Transverse colon (tissue), 4 donors: ENCODE measurements at regions not wholly inside any gene's neighbourhood (a gene's known extent, or its start where the extent isn't known, plus 50 kb on each side); places are given as distances from the start of the nearest gene placed in this dataset.

ENCODE experiments used
- DNase-seq: peaks from one replicate; pipeline ENCODE4 v3.0.0-alpha.2; 2019
- H3K27ac ChIP-seq, 4 donors: fragments of 200-600 bp; sonication (generic); 2 replicates each; pipeline ENCODE4 v1.5.1; 2016 to 2018; ENCODE audit warnings: inconsistent platforms in 4 of 4
- H3K27me3 ChIP-seq: fragments of 200-600 bp; sonication (generic); 2 replicates; pipeline ENCODE4 v1.5.1; 2017; ENCODE audit warnings: inconsistent platforms
- H3K36me3 ChIP-seq, 4 donors: fragments of 200-600 bp; sonication (generic); 2 replicates each; pipeline ENCODE4 v1.5.1; 2017 to 2019; ENCODE audit warnings: inconsistent platforms in 4 of 4
- H3K4me1 ChIP-seq, 4 donors: fragments of 200-600 bp; sonication (generic); 2 replicates each; pipeline ENCODE4 v1.5.1; 2017 to 2020; ENCODE audit warnings: inconsistent platforms in 4 of 4
- H3K4me3 ChIP-seq, 4 donors: fragments of 200-600 bp; sonication (generic); 1 replicate in 1 of 4; 2 replicates in 3 of 4; pipeline versions ENCODE4 v1.5.1 to v1.6.1; 2017 to 2019; ENCODE audit warnings: inconsistent platforms in 4 of 4
- H3K9me3 ChIP-seq, 2 donors: fragments of 200-600 bp; sonication (generic); 2 replicates each; pipeline ENCODE4 v1.5.1; 2017 to 2019; ENCODE audit warnings: inconsistent platforms in 2 of 2
- CTCF ChIP-seq, 5 experiments: fragments of 200-600 bp in 3 of 5; fragments of 450-650 bp in 2 of 5; sonication (generic) in 3 of 5; IDR thresholded peaks; 1 replicate in 2 of 5; 2 replicates in 3 of 5; pipeline ENCODE4 v1.5.1; 2016 to 2017; ENCODE audit warnings: antibody characterized with exemption in 5 of 5, inconsistent platforms in 3 of 5, mild to moderate bottlenecking in 2 of 5, moderate library complexity in 1 of 5
- EP300 ChIP-seq: sonication (generic); formaldehyde crosslinking; IDR thresholded peaks from one replicate; pipeline ENCODE4 v1.6.1; 2017; ENCODE audit warnings: antibody characterized with exemption, low read depth
- POLR2A ChIP-seq: fragments of 450-650 bp; IDR thresholded peaks from one replicate; pipeline ENCODE4 v1.6.1; 2016; ENCODE audit warnings: antibody characterized with exemption, mild to moderate bottlenecking, moderate library complexity
- POLR2AphosphoS5 ChIP-seq, 3 donors: sonication (generic); formaldehyde crosslinking; IDR thresholded peaks; one replicate each; pipeline ENCODE4 v1.6.1; 2016; ENCODE audit warnings: antibody characterized with exemption in 3 of 3
- WGBS, 2 donors: methylation state at CpG; one replicate each; pipeline ENCODE4 v1.1.5; 2018; ENCODE audit warnings: low coverage in 1 of 2; 5-methylcytosine and 5-hydroxymethylcytosine counted together
- in situ Hi-C, 4 donors: fragments of 200-750 bp; cut with MboI; loops; one replicate each; pipeline versions ENCODE4 v1.15.0 to v1.15.1; 2017; ENCODE audit warnings: low sequenced_read_pairs in 3 of 4, low pct_ligation_motif_present in 1 of 4, low pct_unique_long_range_greater_than_20kb in 1 of 4
- intact Hi-C: fragments of 100-400 bp; cut with DNase I; formaldehyde crosslinking; loops from one replicate; pipeline ENCODE4 v1.15.1; 2023; ENCODE audit warnings: low total_unique reads

DNA sequence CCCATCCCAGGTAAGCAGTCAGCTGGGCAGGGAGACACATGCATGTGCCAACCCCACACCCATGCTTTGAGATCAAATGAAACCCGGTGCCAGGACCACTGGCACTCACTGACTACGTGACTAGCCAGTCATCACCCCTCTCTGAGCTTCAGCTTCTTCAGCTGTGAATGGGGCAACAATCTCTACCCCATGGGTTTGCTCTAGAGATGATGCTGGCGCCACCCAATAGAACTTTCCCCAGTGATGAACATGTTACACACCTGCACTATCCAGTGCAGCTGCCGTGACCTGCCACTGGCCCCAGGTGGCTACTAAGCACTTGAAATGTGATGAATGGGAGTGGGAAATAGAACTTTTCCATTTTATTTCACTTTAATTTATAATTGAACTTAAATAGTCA is 70.3 kb downstream of the PITPNM2 start:
- TF ChIP-seq CTCF (IDR thresholded peaks at IDR 0.05) = no peak
- no peak for TF ChIP-seq POLR2A
- TF ChIP-seq POLR2AphosphoS5 (IDR thresholded peaks at IDR 0.05) = no peak
- no peak for TF ChIP-seq EP300
- DNase-seq = no peak
- H3K27ac ChIP-seq = no peak overlapping the region
- no peaks in the 10 kb centered on the region for H3K9me3 ChIP-seq
- no peaks in the 10 kb centered on the region for H3K27me3 ChIP-seq
- H3K36me3 ChIP-seq = no peaks in the 10 kb centered on the region
- WGBS, 2 donors = 90% methylated on average over 2 to 4 of the region's 4 CpGs
- intact Hi-C loops (no loop called here), in situ Hi-C loops (no loop called here)
- H3K4me3 ChIP-seq = no peak overlapping the region
- peaks cover 17 to 26% (median 19%) of the 10 kb centered on the region in 4 donors for H3K4me1 ChIP-seq

- Histone ChIP-seq H3K36me3 (no peaks in the 10 kb centered on the region), H3K27me3 (no peaks in the 10 kb centered on the region), H3K9me3 (no peaks in the 10 kb centered on the region), H3K27ac (no peak overlapping the region), H3K4me3 (no peak overlapping the region), H3K4me1 (peaks cover 21 to 30% (median 23%) of the 10 kb centered on the region in 4 donors)
- TF ChIP-seq EP300 (no peak), POLR2AphosphoS5 (IDR thresholded peaks at IDR 0.05) (no peak), POLR2A (no peak), CTCF (IDR thresholded peaks at IDR 0.05) (no peak)
- WGBS, 2 donors = 83% methylated on average over 12 of the region's 13 CpGs; no CpG with 5 or more reads in 1 of the 2 donors
- intact Hi-C loops = no loop called here
- no peak for DNase-seq
- in situ Hi-C loops = no loop called here
Observed at GRCh38 chr12:123078531-123079155, 72.2 kb downstream of the PITPNM2 start.

GRCh38 chr12:123078120-123078465 is 72.8 kb downstream of the PITPNM2 start:
- in situ Hi-C loops = no loop called here

More at GRCh38 chr12:123078120-123078465, 72.8 kb downstream of the PITPNM2 start:
- 94% methylated on average over 12 of the region's 12 CpGs; no CpG with 5 or more reads in 1 of the 2 donors for WGBS, 2 donors
- intact Hi-C loops = no loop called here
- TF ChIP-seq CTCF (IDR thresholded peaks at IDR 0.05) (no peak), POLR2A (no peak), EP300 (no peak), POLR2AphosphoS5 (IDR thresholded peaks at IDR 0.05) (no peak)
- Histone ChIP-seq H3K27ac (no peak overlapping the region), H3K27me3 (no peaks in the 10 kb centered on the region), H3K9me3 (no peaks in the 10 kb centered on the region), H3K4me3 (no peak overlapping the region), H3K36me3 (no peaks in the 10 kb centered on the region), H3K4me1 (peaks cover 21 to 30% (median 22%) of the 10 kb centered on the region in 4 donors)
- no peak for DNase-seq
